ENCODE measurements at regions not wholly inside any gene's neighbourhood (a gene's known extent, or its start where the extent isn't known, plus 50 kb on each side); places are given as distances from the start of the nearest gene placed in this dataset.

GRCh38 chr2:236430584-236430983, 139.0 kb upstream of the ACKR3 start:
- no peak for TF ChIP-seq CTCF (IDR thresholded peaks at IDR 0.05)
- TF ChIP-seq POLR2A (IDR thresholded peaks at IDR 0.05): no peak
